ENCODE measurements at regions not wholly inside any gene's neighbourhood (a gene's known extent, or its start where the extent isn't known, plus 50 kb on each side); places are given as distances from the start of the nearest gene placed in this dataset.

GRCh38 chr15:39227001-39227400, 353.9 kb upstream of the THBS1 start:
- TF ChIP-seq EZH2phosphoT487 (IDR thresholded peaks at IDR 0.05; ENCODE audit: borderline replicate concordance, low read length) (no peak), CTCF (IDR thresholded peaks at IDR 0.05; ENCODE audit: low read depth, low read length, poor library complexity, severe bottlenecking) (no peak)
